Naive B cell (primary cell): ENCODE measurements at regions not wholly inside any gene's neighbourhood (a gene's known extent, or its start where the extent isn't known, plus 50 kb on each side); places are given as distances from the start of the nearest gene placed in this dataset.
A peak's percentile ranks its signal among the peaks of the same experiment; 100 is the strongest.

Source experiments
- ATAC-seq, 2 donors: fragments of 150-1000 bp; cut with Tn5 transposase; 2 replicates each; pipeline ENCODE4 v1.10.0; 2021; ENCODE audit warnings: low read depth in 2 of 2, mild to moderate bottlenecking in 2 of 2, moderate library complexity in 2 of 2
- DNase-seq: peaks from one replicate; pipeline ENCODE4 v3.0.0; 2022
- H3K27ac Mint-ChIP-seq, 6 donors: one replicate each; pipeline ENCODE4 v1.8.0; 2020 to 2022; ENCODE audit warnings: mild to moderate bottlenecking in 6 of 6, mixed read lengths in 6 of 6, moderate library complexity in 5 of 6, inconsistent platforms in 2 of 6
- H3K27me3 Mint-ChIP-seq, 3 donors: one replicate each; pipeline ENCODE4 v1.8.0; 2021 to 2022; ENCODE audit warnings: mixed read lengths in 3 of 3, mild to moderate bottlenecking in 1 of 3
- H3K36me3 Mint-ChIP-seq, 2 donors: one replicate each; pipeline ENCODE4 v1.8.0; 2020 to 2022; ENCODE audit warnings: mixed read lengths in 2 of 2, inconsistent platforms in 1 of 2, mild to moderate bottlenecking in 1 of 2
- H3K4me1 Mint-ChIP-seq, 3 donors: one replicate each; pipeline ENCODE4 v1.8.0; 2020 to 2022; ENCODE audit warnings: mixed read lengths in 3 of 3, inconsistent platforms in 1 of 3, mild to moderate bottlenecking in 1 of 3, moderate library complexity in 1 of 3
- H3K4me3 Mint-ChIP-seq, 8 donors: one replicate each; pipeline ENCODE4 v1.8.0; 2020 to 2022; ENCODE audit warnings: mild to moderate bottlenecking in 8 of 8, mixed read lengths in 8 of 8, moderate library complexity in 8 of 8, inconsistent platforms in 2 of 8
- H3K9me3 Mint-ChIP-seq, 7 donors: one replicate each; pipeline ENCODE4 v1.8.0; 2020 to 2022; ENCODE audit warnings: mixed read lengths in 7 of 7, mild to moderate bottlenecking in 5 of 7, inconsistent platforms in 2 of 7, moderate library complexity in 1 of 7

- H3K4me3 Mint-ChIP-seq = no peak overlapping the region
- peaks cover 0 to 4% (median 0%) of the 10 kb centered on the region in 7 donors for H3K9me3 Mint-ChIP-seq
- no peaks in the 10 kb centered on the region for H3K4me1 Mint-ChIP-seq
- no peaks in the 10 kb centered on the region for H3K27me3 Mint-ChIP-seq
- DNase-seq (no peak), ATAC-seq (no peak)
- H3K36me3 Mint-ChIP-seq = no peaks in the 10 kb centered on the region
- H3K27ac Mint-ChIP-seq = no peak overlapping the region
These were observed 262.1 kb upstream of the CXXC4 start for GRCh38 chr4:104756837-104757236.

GRCh38 chr4:104758574-104758973, 263.9 kb upstream of the CXXC4 start:
- Mint-ChIP-seq H3K4me3 (no peak overlapping the region), H3K9me3 (peaks cover 0 to 4% (median 0%) of the 10 kb centered on the region in 7 donors)
- no peak for DNase-seq

DNA sequence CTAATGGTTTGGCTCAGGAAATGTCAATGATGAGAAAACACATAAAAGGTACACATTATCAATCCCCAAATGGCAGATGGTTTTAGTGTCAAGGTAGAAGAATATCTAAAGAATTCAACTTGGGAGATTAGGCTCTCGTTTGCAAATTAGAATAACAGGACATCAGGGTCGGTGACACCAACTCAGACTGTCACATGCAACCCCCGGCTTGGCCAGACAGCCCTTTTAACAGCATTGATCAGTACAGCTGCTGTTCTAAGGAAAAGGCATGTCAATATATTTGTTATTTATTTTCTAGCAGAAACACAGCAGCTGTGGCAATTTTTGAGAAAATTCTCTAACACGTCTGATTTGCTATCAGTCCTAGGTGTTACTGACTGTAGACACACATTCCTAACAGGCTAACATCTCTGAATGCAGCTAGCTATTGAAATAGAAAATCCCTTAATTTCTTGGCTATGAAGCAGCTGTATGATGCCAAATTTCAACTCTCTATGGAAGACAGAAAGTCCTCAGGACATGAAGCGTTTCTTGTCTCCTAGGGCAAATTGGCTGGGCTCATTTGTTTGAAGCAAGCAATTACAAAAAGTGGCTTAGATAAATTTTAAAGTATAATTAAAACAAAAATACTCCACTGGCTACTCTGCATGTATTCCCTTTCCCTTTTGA, 269.0 kb upstream of the CXXC4 start:
- Mint-ChIP-seq H3K9me3 (peaks cover 0 to 3% (median 0%) of the 10 kb centered on the region in 7 donors), H3K27ac (no peak overlapping the region), H3K4me3 (no peak overlapping the region), H3K4me1 (no peaks in the 10 kb centered on the region), H3K27me3 (peaks cover 0 to 9% (median 0%) of the 10 kb centered on the region in 3 donors), H3K36me3 (no peaks in the 10 kb centered on the region)
- DNase-seq (no peak), ATAC-seq (no peak)

More at GRCh38 chr4:104758574-104758973, 263.9 kb upstream of the CXXC4 start:
- no peaks in the 10 kb centered on the region for H3K36me3 Mint-ChIP-seq
- peak in 1 of 2 donors; percentile 25 for ATAC-seq
- H3K27me3 Mint-ChIP-seq = peaks cover 0 to 4% (median 0%) of the 10 kb centered on the region in 3 donors
- no peak overlapping the region for H3K27ac Mint-ChIP-seq
- no peaks in the 10 kb centered on the region for H3K4me1 Mint-ChIP-seq

GRCh38 chr4:104766676-104767075, 272.0 kb upstream of the CXXC4 start:
- Mint-ChIP-seq H3K4me3 (no peak overlapping the region), H3K4me1 (no peaks in the 10 kb centered on the region), H3K27ac (no peak overlapping the region), H3K27me3 (peaks cover 0 to 9% (median 0%) of the 10 kb centered on the region in 3 donors), H3K36me3 (no peaks in the 10 kb centered on the region), H3K9me3 (no peaks in the 10 kb centered on the region)
- DNase-seq = no peak
- ATAC-seq = no peak

- Mint-ChIP-seq H3K36me3 (no peaks in the 10 kb centered on the region), H3K4me3 (no peak overlapping the region), H3K27ac (no peak overlapping the region), H3K9me3 (no peaks in the 10 kb centered on the region), H3K4me1 (no peaks in the 10 kb centered on the region), H3K27me3 (no peaks in the 10 kb centered on the region)
- ATAC-seq = no peak
- DNase-seq = no peak
These were observed 278.2 kb upstream of the CXXC4 start for GRCh38 chr4:104772849-104773248.

GRCh38 chr4:104795264-104795939, 300.7 kb upstream of the CXXC4 start:
- Mint-ChIP-seq H3K27me3 (no peaks in the 10 kb centered on the region), H3K4me1 (no peaks in the 10 kb centered on the region), H3K9me3 (peaks cover 0 to 7% (median 3%) of the 10 kb centered on the region in 7 donors), H3K36me3 (no peaks in the 10 kb centered on the region), H3K4me3 (no peak overlapping the region), H3K27ac (no peak overlapping the region)
- DNase-seq (no peak), ATAC-seq (no peak)

- DNase-seq (no peak), ATAC-seq (no peak)
- no peaks in the 10 kb centered on the region for H3K27me3 Mint-ChIP-seq
- H3K4me1 Mint-ChIP-seq = no peaks in the 10 kb centered on the region
- peaks cover 0 to 9% (median 4%) of the 10 kb centered on the region in 7 donors for H3K9me3 Mint-ChIP-seq
- H3K4me3 Mint-ChIP-seq = no peak overlapping the region
- no peak overlapping the region for H3K27ac Mint-ChIP-seq
- no peaks in the 10 kb centered on the region for H3K36me3 Mint-ChIP-seq
These were observed 317.0 kb upstream of the CXXC4 start for GRCh38 chr4:104811727-104812126.

- H3K27me3 Mint-ChIP-seq = no peaks in the 10 kb centered on the region
- H3K4me3 Mint-ChIP-seq = no peak overlapping the region
- ATAC-seq = no peak
- H3K27ac Mint-ChIP-seq = no peak overlapping the region
- DNase-seq = no peak
- no peaks in the 10 kb centered on the region for H3K4me1 Mint-ChIP-seq
- H3K9me3 Mint-ChIP-seq = peaks cover 0 to 6% (median 3%) of the 10 kb centered on the region in 7 donors
- H3K36me3 Mint-ChIP-seq = no peaks in the 10 kb centered on the region
These were observed 321.0 kb upstream of the CXXC4 start for GRCh38 chr4:104815665-104816064.

GRCh38 chr4:104818579-104818978, 323.9 kb upstream of the CXXC4 start:
- Mint-ChIP-seq H3K9me3 (peaks cover 0 to 6% (median 0%) of the 10 kb centered on the region in 7 donors), H3K4me1 (no peaks in the 10 kb centered on the region), H3K27me3 (no peaks in the 10 kb centered on the region), H3K36me3 (no peaks in the 10 kb centered on the region), H3K4me3 (no peak overlapping the region), H3K27ac (no peak overlapping the region)
- no peak for DNase-seq
- ATAC-seq = no peak

DNA sequence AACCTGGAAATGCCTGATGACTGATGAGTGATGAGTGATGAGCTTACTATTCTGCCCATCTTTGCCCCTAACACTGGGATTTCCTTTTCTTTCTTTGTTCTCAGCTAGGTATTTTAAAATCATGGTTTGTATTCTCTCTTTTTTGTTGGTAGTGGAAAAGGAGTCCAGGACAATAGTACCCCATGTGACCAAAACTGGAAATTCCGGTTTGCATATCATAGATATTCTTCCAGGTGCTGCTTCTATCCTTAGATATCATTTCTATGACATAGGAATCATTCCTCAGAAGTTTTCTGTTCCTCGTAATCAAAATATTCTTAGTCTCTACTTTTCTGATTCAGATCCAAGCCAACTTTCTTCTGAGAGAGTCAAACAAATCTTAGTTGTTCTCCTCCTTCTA, 320.5 kb upstream of the TET2 start:
- H3K27me3 Mint-ChIP-seq = peaks cover 0 to 7% (median 0%) of the 10 kb centered on the region in 3 donors
- H3K27ac Mint-ChIP-seq = no peak overlapping the region
- ATAC-seq (no peak), DNase-seq (no peak)
- H3K4me1 Mint-ChIP-seq = no peaks in the 10 kb centered on the region
- H3K36me3 Mint-ChIP-seq = no peaks in the 10 kb centered on the region
- H3K4me3 Mint-ChIP-seq = no peak overlapping the region
- peaks cover 0 to 3% (median 0%) of the 10 kb centered on the region in 7 donors for H3K9me3 Mint-ChIP-seq

DNA sequence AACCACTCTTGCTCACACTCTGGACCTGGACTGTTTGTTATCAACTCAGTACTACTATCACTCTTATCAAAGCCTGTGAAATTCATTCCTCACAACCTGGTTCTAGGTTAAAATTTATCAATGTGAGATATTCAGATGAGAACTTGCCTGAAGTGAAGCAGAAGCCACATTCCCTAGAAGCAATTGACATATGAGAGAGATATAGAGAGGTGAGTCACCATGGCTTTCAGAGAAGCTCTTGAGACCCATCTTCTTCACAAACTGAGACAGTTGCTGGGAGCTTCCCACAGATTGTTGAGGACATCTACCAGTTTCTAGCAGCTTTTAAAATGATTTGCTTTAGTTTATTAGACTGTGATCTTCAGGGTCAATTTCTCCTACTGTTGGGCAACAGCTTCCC, 316.9 kb upstream of the TET2 start:
- ATAC-seq (no peak), DNase-seq (no peak)
- Mint-ChIP-seq H3K9me3 (peaks cover 0 to 3% (median 0%) of the 10 kb centered on the region in 7 donors), H3K4me3 (no peak overlapping the region), H3K36me3 (no peaks in the 10 kb centered on the region), H3K4me1 (no peaks in the 10 kb centered on the region), H3K27me3 (peaks cover 0 to 7% (median 0%) of the 10 kb centered on the region in 3 donors), H3K27ac (no peak overlapping the region)

GRCh38 chr4:104848597-104849225, 298.0 kb upstream of the TET2 start:
- Mint-ChIP-seq H3K27ac (no peak overlapping the region), H3K4me3 (no peak overlapping the region), H3K9me3 (no peaks in the 10 kb centered on the region), H3K27me3 (peaks cover 0 to 7% (median 0%) of the 10 kb centered on the region in 3 donors), H3K4me1 (no peaks in the 10 kb centered on the region), H3K36me3 (no peaks in the 10 kb centered on the region)
- DNase-seq = no peak
- no peak for ATAC-seq

GRCh38 chr4:104859601-104860237, 287.0 kb upstream of the TET2 start:
- Mint-ChIP-seq H3K27me3 (peaks cover 0 to under 1% (median 0%) of the 10 kb centered on the region in 3 donors), H3K4me3 (no peak overlapping the region), H3K9me3 (peaks cover 0 to 2% (median 0%) of the 10 kb centered on the region in 7 donors), H3K36me3 (no peaks in the 10 kb centered on the region), H3K4me1 (no peaks in the 10 kb centered on the region), H3K27ac (no peak overlapping the region)
- DNase-seq (no peak), ATAC-seq (no peak)
